ENCODE measurements at regions not wholly inside any gene's neighbourhood (a gene's known extent, or its start where the extent isn't known, plus 50 kb on each side); places are given as distances from the start of the nearest gene placed in this dataset.
A peak's percentile ranks its signal among the peaks of the same experiment; 100 is the strongest.
"Not testable (repeated sequence)": the region's sequence is repeated elsewhere in the genome, so short reads cannot be mapped to it uniquely, and the experiment has no call there.

DNA sequence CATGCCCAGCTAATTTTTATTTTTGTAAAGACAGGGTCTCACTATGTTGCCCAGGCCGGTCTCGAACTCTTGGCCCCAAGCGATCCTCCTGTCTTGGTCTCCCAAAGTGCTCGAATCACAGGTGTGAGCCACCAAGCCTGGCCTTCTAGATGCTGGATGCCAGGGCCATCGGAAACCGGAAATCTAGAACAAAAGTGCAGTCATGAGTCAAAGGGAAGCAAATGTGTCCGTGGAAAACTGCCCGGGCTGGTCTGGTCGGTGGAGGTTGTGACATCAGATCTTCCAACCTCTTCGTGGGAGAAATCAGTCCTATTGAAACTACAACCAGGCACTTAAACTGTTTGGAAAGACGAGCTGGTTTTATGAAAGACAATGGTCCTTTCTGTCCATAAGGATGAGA is 92.3 kb upstream of the SHOX start:
- TF ChIP-seq, protein P1, sequence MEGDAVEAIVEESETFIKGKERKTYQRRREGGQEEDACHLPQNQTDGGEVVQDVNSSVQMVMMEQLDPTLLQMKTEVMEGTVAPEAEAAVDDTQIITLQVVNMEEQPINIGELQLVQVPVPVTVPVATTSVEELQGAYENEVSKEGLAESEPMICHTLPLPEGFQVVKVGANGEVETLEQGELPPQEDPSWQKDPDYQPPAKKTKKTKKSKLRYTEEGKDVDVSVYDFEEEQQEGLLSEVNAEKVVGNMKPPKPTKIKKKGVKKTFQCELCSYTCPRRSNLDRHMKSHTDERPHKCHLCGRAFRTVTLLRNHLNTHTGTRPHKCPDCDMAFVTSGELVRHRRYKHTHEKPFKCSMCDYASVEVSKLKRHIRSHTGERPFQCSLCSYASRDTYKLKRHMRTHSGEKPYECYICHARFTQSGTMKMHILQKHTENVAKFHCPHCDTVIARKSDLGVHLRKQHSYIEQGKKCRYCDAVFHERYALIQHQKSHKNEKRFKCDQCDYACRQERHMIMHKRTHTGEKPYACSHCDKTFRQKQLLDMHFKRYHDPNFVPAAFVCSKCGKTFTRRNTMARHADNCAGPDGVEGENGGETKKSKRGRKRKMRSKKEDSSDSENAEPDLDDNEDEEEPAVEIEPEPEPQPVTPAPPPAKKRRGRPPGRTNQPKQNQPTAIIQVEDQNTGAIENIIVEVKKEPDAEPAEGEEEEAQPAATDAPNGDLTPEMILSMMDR (conservative IDR thresholded peaks at IDR 0.05; ENCODE audit: low read length) = no peak
- peak; percentile 50 for DNase-seq (ENCODE audit: low read depth)
- H3K4me3 ChIP-seq (ENCODE audit: low read length) = no peak overlapping the region

DNA sequence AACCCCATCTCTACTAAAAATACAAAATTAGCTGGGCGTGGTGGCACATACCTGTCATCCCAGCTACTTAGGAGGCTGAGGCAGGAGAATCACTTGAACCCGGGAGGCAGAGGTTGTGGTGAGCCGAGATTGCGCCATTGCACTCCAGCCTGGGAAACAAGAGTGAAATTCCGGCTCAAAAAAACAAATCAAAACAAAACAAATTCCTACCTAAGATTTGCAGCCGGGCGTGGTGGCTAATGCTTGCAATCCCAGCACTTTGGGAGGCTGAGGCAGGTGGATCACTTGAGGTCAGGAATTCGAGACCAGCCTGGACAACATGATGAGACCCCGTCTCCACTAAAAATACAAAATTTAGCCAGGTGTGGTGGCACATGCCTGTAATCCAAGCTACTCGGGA is 89.6 kb upstream of the SHOX start:
- H3K4me3 ChIP-seq (ENCODE audit: low read length); DNase-seq (ENCODE audit: low read depth): not testable (repeated sequence)

DNA sequence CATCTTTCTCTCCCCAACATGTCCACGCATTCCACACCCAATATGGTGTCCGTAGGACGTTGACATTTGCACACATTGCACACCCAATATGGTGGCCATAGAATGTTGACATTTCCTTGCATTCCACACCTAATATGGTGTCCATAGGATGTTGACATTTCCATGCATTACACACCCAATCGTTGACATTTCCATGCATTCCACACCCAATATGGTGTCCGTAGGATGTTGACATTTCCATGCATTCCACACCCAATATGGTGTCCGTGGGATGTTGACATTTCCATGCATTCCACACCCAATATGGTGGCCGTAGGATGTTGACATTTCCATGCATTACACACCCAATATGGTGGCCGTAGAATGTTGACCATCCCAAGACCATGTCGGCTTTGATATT is 88.4 kb upstream of the SHOX start:
- TF ChIP-seq, protein P1 (conservative IDR thresholded peaks at IDR 0.05; ENCODE audit: low read length) = no peak
- no peak for DNase-seq (ENCODE audit: low read depth)
- H3K4me3 ChIP-seq (ENCODE audit: low read length) = no peak overlapping the region

DNA sequence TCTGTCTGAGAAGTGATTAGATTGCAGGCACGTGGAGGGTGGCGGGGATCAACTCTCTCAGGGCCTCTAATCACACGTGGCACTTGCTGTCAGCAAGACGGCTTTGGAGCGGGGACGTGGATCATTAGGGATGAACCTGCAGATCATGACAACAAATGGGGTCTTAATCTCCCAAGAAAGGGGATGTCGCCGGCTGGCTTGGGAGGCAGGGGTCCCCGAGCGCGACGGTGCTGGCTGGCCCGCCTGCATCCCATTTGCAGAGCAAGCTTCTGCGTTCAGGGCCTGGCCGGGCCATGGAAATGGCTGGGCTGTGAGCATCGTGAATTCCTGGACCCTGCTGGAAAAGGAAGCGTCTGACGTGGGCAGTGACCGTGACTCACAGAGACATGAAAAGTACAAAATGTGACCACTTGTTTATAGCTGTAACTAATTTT is 85.1 kb upstream of the SHOX start:
- H3K4me3 ChIP-seq (ENCODE audit: low read length) = no peak overlapping the region
- peak; percentile 69 for DNase-seq (ENCODE audit: low read depth)

DNA sequence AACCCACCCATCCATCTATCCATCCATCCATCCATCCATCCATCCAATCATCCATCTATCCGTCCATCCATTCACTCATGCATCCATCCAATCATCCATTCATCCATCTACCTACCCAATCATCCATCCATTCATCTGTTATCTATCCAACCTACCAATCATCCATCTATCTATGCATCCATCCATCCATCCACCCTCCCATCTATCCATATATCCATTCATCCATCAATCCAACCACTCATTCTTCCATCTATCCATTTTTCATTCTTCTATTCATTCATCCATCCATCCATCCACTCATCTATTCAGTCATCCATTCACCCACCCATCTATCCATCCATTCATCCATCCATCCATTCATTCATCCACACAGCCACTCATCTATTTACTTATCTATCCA is 80.1 kb upstream of the SHOX start:
- no peak for DNase-seq (ENCODE audit: low read depth)
- H3K4me3 ChIP-seq (ENCODE audit: low read length) = no peak overlapping the region
- TF ChIP-seq, protein P1 (conservative IDR thresholded peaks at IDR 0.05; ENCODE audit: low read length) = no peak

More for the DNA sequence above, 85.1 kb upstream of the SHOX start:
- TF ChIP-seq, protein P1 (conservative IDR thresholded peaks at IDR 0.05; ENCODE audit: low read length) = no peak

DNA sequence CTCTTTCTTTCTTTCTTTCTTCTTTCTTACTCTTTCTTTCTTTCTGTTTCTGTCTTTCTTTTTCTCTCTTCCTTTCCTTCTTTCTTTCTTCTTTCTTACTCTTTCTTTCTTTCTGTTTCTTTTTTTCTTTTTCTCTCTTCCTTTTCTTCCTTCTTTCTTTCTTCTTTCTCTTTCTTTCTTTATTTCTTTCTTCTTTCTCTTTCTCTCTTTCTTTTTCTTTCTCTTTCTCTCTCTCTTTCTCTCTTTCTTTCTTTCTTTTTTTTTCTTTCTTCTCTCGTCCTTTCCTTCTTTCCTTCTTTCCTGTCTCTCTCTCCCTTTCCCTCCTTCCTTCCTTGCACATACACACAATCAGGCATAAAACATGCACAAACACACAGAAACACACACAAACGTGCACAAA is 79.3 kb upstream of the SHOX start:
- no peak for DNase-seq (ENCODE audit: low read depth)
- no peak overlapping the region for H3K4me3 ChIP-seq (ENCODE audit: low read length)
- TF ChIP-seq, protein P1 (conservative IDR thresholded peaks at IDR 0.05; ENCODE audit: low read length) = no peak

DNA sequence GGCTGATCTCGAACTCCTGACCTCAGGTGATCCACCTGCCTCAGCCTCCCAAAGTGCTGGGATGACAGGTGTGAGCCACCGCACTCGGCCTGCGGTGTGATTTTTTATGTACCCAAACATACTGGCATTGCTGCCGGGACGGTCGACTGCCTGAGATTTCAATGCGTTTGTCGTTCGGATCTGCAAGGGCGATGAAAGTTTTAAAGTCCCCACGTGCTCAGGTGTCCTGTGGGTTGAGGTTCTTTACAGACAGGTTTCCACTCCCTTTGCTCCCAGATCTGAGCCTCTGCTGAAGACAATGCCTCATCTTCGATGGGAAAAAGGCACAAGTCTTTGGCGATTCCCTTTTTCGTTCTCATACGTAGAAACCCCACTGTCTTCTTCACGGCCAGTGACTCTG is 78.1 kb upstream of the SHOX start:
- H3K4me3 ChIP-seq (ENCODE audit: low read length) = no peak overlapping the region
- TF ChIP-seq, protein P1 (conservative IDR thresholded peaks at IDR 0.05; ENCODE audit: low read length) = no peak
- no peak for DNase-seq (ENCODE audit: low read depth)

DNA sequence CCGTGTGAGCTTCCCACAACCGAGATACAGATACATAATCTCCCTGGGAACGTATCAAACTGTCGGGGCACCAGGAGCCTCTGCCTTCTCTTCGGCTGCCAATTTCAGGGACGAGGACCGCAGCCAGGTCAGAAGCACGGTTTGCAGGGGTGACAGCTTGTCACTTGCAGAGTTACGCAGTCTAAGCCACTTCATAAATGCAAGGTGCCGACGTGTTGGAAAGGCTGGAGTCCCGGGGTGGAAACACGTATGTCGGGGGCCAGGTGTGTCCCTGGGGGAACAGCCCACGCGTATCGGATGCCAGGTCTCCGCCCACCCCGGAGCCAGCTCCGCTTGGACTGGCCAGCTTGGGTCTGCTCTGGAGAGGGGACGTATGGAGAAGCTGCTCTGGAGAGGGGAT is 76.3 kb upstream of the SHOX start:
- TF ChIP-seq, protein P1 (conservative IDR thresholded peaks at IDR 0.05; ENCODE audit: low read length) = no peak
- no peak overlapping the region for H3K4me3 ChIP-seq (ENCODE audit: low read length)
- no peak for DNase-seq (ENCODE audit: low read depth)

Data from AG10803 (cell line).